ENCODE measurements at regions not wholly inside any gene's neighbourhood (a gene's known extent, or its start where the extent isn't known, plus 50 kb on each side); places are given as distances from the start of the nearest gene placed in this dataset.
A peak's percentile ranks its signal among the peaks of the same experiment; 100 is the strongest.

- DNase-seq (ENCODE audit: low spot score), result no peak
Observed at GRCh38 chr21:36555199-36555800, 75.4 kb upstream of the CLDN14 start.

- no peak for DNase-seq (ENCODE audit: low spot score)
Observed at GRCh38 chr21:36557316-36557715, 77.4 kb upstream of the CLDN14 start.

DNA sequence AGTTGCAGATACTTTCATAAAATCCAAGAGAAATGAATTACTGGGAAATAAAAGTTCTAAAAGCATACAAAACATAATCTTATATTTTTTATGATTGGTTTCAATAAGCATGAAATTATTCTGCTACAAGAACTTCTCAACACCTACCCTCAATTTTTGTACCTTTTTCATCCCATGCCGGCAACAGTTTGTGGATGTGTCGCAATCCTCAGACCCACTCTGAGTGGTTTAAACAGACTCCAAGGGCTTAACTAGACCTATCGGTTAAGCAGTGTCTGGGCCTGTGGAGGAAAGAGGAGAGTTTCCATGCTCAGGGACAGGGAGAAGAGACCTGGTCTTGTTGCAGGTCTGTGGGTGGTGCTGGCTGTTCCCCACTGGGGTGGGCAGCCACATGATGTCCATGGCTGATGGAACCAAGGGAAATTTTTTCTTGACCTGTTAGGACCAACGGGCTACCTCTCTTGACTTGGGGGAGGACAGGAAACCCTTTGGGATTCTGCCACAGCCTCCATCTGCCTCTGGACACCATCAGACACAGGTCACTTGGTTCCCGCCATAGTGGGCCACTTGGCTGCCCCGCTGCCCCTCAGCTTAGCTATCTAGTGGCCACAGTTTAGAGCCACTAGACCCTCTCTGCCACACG lies 81.1 kb upstream of the CLDN14 start:
- no peak for DNase-seq (ENCODE audit: low spot score)

GRCh38 chr21:36563341-36563926 lies 83.5 kb upstream of the CLDN14 start:
- no peak for DNase-seq (ENCODE audit: low spot score)

GRCh38 chr21:36564647-36565046 lies 84.7 kb upstream of the CLDN14 start:
- no peak for DNase-seq (ENCODE audit: low spot score)

DNA sequence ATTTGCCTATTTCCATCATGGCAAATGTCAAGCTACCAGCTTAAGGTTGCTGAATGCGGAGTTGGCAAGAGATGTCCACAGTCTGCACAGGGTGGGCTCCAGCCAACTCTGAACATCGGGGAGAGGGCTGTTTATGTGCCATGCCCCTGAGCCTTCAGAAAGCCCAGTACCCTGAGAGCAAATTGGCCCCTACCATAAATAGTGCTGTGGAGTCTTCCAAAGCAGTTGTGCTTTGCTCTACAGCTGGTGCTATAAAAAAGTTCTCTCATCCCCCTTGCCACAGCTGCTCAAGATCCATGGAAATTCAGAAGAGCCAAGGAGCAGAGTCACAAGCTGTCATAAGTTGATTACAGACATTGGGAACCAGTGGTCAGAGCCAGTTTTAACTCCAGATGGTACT lies 85.6 kb upstream of the CLDN14 start:
- no peak for DNase-seq (ENCODE audit: low spot score)

- DNase-seq (ENCODE audit: low spot score), result no peak
Observed at GRCh38 chr21:36566644-36567043, 86.7 kb upstream of the CLDN14 start.

DNA sequence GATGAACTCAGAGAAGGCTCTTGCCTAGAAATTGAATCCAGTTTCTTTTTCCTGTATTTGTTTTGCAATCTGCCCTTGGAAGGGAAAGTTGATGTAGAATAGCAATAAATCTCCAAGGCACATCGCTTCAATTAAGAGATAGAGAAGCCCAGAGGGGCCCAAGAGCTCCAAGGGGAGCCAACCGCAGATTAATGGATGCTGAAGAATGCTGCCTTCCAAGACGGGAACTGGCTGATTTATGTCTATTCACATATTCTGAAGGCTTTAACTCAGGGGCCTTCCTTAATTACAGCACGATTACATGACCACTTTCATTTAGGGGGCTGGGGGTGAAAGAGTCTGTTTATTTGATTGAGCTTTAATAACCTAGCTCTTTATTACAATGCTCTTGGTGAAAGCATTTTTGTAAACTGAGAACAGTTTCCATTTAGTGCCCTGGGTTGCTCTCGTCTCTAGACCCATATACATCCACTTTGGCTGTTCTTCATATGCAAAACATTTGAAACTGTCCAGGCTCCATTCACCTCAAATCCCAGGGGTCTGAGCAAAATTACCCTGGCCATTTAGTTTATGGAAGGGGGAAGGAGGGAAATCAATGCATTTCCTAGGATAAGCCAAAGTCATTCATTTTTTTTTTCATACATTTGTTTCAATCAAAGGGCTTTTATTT lies 87.4 kb upstream of the CLDN14 start:
- no peak for DNase-seq (ENCODE audit: low spot score)

GRCh38 chr21:36569511-36569910 lies 89.6 kb upstream of the CLDN14 start:
- no peak for DNase-seq (ENCODE audit: low spot score)

- no peak for DNase-seq (ENCODE audit: low spot score)
Observed at GRCh38 chr21:36571556-36571955, 91.6 kb upstream of the CLDN14 start.

GRCh38 chr21:36572039-36572438 lies 92.1 kb upstream of the CLDN14 start:
- DNase-seq (ENCODE audit: low spot score), result no peak

DNA sequence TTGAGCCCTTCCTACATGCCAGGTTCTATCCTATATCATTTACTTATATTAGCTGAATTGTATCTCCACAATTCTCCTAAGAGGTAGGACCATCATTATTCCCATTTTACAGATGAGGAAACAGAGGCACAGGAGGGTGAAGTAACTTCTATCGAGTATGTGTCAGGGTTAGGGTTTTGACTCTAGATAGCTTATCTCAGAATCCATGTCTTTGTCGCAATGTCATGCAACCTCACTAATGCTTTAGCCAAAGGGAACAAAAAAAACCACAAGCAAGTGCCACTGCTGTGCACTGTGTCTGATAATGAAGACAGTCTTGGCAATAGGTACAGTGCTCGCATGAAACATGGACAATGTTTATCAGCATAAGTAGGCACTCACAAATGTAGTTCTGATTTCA lies 95.4 kb upstream of the CLDN14 start:
- DNase-seq (ENCODE audit: low spot score), result no peak

- DNase-seq (ENCODE audit: low spot score), result no peak
Observed at GRCh38 chr21:36576441-36576840, 96.5 kb upstream of the CLDN14 start.

- no peak for DNase-seq (ENCODE audit: low spot score)
Observed at GRCh38 chr21:36579898-36580297, 100.0 kb upstream of the CLDN14 start.

DNA sequence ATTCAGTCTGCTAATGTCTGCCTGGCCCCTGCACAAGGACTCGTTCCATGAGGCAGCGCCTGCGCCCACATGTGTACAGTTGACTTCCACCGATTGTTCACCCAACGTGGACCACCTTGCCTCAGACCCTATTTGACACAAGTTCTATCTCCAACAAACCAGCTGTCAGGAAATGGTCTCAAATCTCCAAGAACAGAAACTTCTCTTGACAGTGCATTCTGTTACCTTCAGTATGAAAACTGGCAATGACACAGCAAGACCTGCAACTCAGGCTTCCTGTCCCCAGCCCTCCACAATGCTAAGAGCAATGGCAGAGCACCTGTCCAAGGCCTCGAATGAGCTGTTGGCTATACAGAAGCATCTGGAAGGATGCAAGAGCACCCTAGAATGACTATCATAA lies 102.3 kb upstream of the CLDN14 start:
- no peak for DNase-seq (ENCODE audit: low spot score)

- DNase-seq (ENCODE audit: low spot score), result no peak
Observed at GRCh38 chr21:36583591-36583990, 103.7 kb upstream of the CLDN14 start.

- DNase-seq (ENCODE audit: low spot score), result no peak
Observed at GRCh38 chr21:36584980-36585940, 105.3 kb upstream of the CLDN14 start.

- DNase-seq (ENCODE audit: low spot score), result no peak
Observed at GRCh38 chr21:36587388-36587787, 107.5 kb upstream of the CLDN14 start.

GRCh38 chr21:36589352-36589971 lies 109.5 kb upstream of the SIM2 start:
- DNase-seq (ENCODE audit: low spot score), result peak; percentile 19

DNA sequence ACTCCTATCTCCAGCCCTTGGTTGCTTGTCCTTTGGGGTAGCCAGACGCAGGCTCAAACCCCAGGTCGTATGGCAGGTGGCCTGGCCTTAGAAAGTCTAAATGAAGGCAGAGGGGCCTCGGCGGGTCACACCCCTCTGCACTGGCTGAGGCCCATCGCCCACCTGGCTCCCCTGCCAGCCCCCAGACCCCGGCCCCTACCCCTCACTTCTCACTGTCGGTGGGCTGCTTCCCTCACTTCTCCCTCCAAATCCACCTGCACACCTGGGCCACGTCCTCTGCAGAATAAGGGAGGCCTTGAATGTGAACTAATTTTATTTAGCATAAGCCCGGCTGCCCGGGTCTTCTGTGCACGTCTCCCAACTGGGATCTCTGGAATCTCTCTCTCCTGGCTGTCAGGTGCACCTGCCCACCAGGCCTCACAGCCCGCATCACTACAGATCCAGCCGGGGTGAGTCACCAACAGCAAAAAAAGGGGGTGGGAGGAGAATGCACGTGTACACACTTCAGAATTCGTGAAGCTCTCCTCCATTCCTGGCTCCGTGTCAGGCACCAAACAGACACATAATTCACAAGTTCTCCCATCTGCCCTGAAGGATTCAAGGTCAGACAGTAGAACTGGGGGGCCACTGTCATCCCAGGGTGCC lies 107.5 kb upstream of the SIM2 start:
- DNase-seq (ENCODE audit: low spot score), result no peak

DNA sequence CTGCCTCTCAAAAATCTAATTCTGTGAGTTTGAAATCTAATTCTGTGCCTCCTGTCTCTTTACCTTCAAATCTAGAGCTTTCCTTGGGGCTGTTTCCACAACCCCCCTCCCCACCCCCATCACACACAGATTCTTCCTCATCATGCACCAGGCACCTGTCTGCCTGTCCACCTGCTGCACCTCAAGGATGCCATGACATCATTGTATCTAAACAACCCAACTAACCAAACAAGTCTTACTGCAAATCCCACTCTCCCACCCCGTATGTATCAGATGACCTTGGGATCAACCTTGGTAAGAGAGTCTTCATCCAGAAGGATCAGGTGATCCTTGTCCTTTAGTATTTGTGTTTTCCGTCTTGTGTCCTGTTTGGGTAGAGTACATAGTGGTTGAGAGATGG lies 102.7 kb upstream of the SIM2 start:
- no peak for DNase-seq (ENCODE audit: low spot score)
